H9 (cell line): ENCODE measurements at regions not wholly inside any gene's neighbourhood (a gene's known extent, or its start where the extent isn't known, plus 50 kb on each side); places are given as distances from the start of the nearest gene placed in this dataset.

Source experiments
- DNase-seq: peaks from one replicate; pipeline ENCODE4 v3.0.0-alpha.2; 2017
- H2AFZ ChIP-seq: one replicate; pipeline ENCODE4 v1.6.1; 2013; ENCODE audit warnings: mild to moderate bottlenecking, low read length, control low read depth, moderate library complexity
- H2AK5ac ChIP-seq: 2 replicates; pipeline ENCODE4 v1.6.1; 2013; ENCODE audit warnings: low read length, control low read depth, mixed read lengths; ENCODE audit not compliant: insufficient read length
- H2BK120ac ChIP-seq: one replicate; pipeline ENCODE4 v1.6.1; 2013; ENCODE audit warnings: low read depth, mild to moderate bottlenecking, low read length, control low read depth, inconsistent platforms; ENCODE audit not compliant: poor library complexity, severe bottlenecking
- H2BK12ac ChIP-seq: 2 replicates; pipeline ENCODE4 v1.6.1; 2013; ENCODE audit warnings: low read length, control low read depth, mixed read lengths, low read depth; ENCODE audit not compliant: insufficient read length
- H2BK15ac ChIP-seq: 2 replicates; pipeline ENCODE4 v1.6.1; 2013; ENCODE audit warnings: low read depth, low read length, control low read depth
- H2BK20ac ChIP-seq: one replicate; pipeline ENCODE4 v1.6.1; 2013; ENCODE audit warnings: low read depth, mild to moderate bottlenecking, low read length, control low read depth, inconsistent platforms; ENCODE audit not compliant: poor library complexity, severe bottlenecking
- H2BK5ac ChIP-seq: 2 replicates; pipeline ENCODE4 v1.6.1; 2013; ENCODE audit warnings: low read length, control low read depth, mixed read lengths; ENCODE audit not compliant: insufficient read length
- H3K14ac ChIP-seq: 2 replicates; pipeline ENCODE4 v1.6.1; 2013; ENCODE audit warnings: low read length, control low read depth; ENCODE audit not compliant: insufficient read depth
- H3K18ac ChIP-seq: 2 replicates; pipeline ENCODE4 v1.6.1; 2013; ENCODE audit warnings: low read depth, mild to moderate bottlenecking, mixed read lengths, low read length, control low read depth; ENCODE audit not compliant: insufficient read length
- H3K23ac ChIP-seq: 2 replicates; pipeline ENCODE4 v1.6.1; 2013; ENCODE audit warnings: low read length, control low read depth, mixed read lengths, low read depth; ENCODE audit not compliant: insufficient read length
- H3K23me2 ChIP-seq: 2 replicates; pipeline ENCODE4 v1.6.1; 2013; ENCODE audit warnings: low read depth, mild to moderate bottlenecking, mixed read lengths, low read length, control low read depth; ENCODE audit not compliant: insufficient read length, poor library complexity, severe bottlenecking
- H3K27ac ChIP-seq: 2 replicates; pipeline ENCODE4 v1.5.1; 2013; ENCODE audit warnings: low read length, control low read depth, mixed read lengths, low read depth; ENCODE audit not compliant: insufficient read length
- H3K27me3 ChIP-seq: 2 replicates; pipeline ENCODE4 v1.6.1; 2013; ENCODE audit warnings: low read length, control low read depth, inconsistent platforms; ENCODE audit not compliant: insufficient read depth
- H3K4ac ChIP-seq: 2 replicates; pipeline ENCODE4 v1.6.1; 2013; ENCODE audit warnings: low read depth, mild to moderate bottlenecking, control low read depth, inconsistent platforms, low read length, moderate library complexity
- H3K4me1 ChIP-seq: 2 replicates; pipeline ENCODE4 v1.6.1; 2013; ENCODE audit warnings: low read length, control low read depth, inconsistent platforms; ENCODE audit not compliant: insufficient read depth
- H3K4me2 ChIP-seq: 2 replicates; pipeline ENCODE4 v1.6.1; 2013; ENCODE audit warnings: low read length, control low read depth, mixed read lengths; ENCODE audit not compliant: insufficient read length, insufficient read depth
- H3K56ac ChIP-seq: 2 replicates; pipeline ENCODE4 v1.6.1; 2013; ENCODE audit warnings: low read depth, mild to moderate bottlenecking, mixed read lengths, low read length, control low read depth; ENCODE audit not compliant: insufficient read length
- H3K79me1 ChIP-seq: 2 replicates; pipeline ENCODE4 v1.6.1; 2013; ENCODE audit warnings: low read depth, mild to moderate bottlenecking, moderate library complexity, low read length, control low read depth, inconsistent platforms; ENCODE audit not compliant: insufficient read depth, poor library complexity, severe bottlenecking
- H3K79me2 ChIP-seq: 2 replicates; pipeline ENCODE4 v1.6.1; 2013; ENCODE audit warnings: low read length, control low read depth, inconsistent platforms; ENCODE audit not compliant: insufficient read depth
- H3K9ac ChIP-seq: 2 replicates; pipeline ENCODE4 v1.6.1; 2013; ENCODE audit warnings: low read length, control low read depth, mixed read lengths; ENCODE audit not compliant: insufficient read length; ENCODE audit errors: extremely low read depth
- H3K9me3 ChIP-seq: one replicate; pipeline ENCODE4 v1.6.1; 2013; ENCODE audit warnings: low read depth, low read length, inconsistent platforms; ENCODE audit not compliant: control insufficient read depth
- H3T11ph ChIP-seq: one replicate; pipeline ENCODE4 v1.6.1; 2013; ENCODE audit warnings: mild to moderate bottlenecking, low read length, control low read depth, inconsistent platforms
- H4K20me1 ChIP-seq: one replicate; pipeline ENCODE4 v1.6.1; 2013; ENCODE audit not compliant: control insufficient read depth, insufficient read length, insufficient read depth
- H4K5ac ChIP-seq: 2 replicates; pipeline ENCODE4 v1.6.1; 2013; ENCODE audit warnings: low read depth, mild to moderate bottlenecking, mixed read lengths, low read length, control low read depth; ENCODE audit not compliant: insufficient read length
- H4K8ac ChIP-seq: replicated peaks from 2 replicates; pipeline ENCODE4 v1.6.1; 2013; ENCODE audit warnings: low read length, control low read depth, mixed read lengths, low read depth; ENCODE audit not compliant: insufficient read length
- H4K91ac ChIP-seq: 2 replicates; pipeline ENCODE4 v1.6.1; 2013; ENCODE audit warnings: low read depth, mild to moderate bottlenecking, moderate library complexity, mixed read lengths, low read length, control low read depth; ENCODE audit not compliant: insufficient read length
- H3K27ac Mint-ChIP-seq, 3 experiments: 2 replicates in 2 of 3; 3 replicates in 1 of 3; pipeline ENCODE4 v1.8.0; 2020 to 2021; ENCODE audit warnings: mixed read lengths in 3 of 3, mild to moderate bottlenecking in 1 of 3, moderate library complexity in 1 of 3
- H3K27me3 Mint-ChIP-seq: 2 replicates; pipeline ENCODE4 v1.8.0; 2021; ENCODE audit warnings: low read depth, mild to moderate bottlenecking, moderate library complexity, mixed read lengths
- H3K36me3 Mint-ChIP-seq, 3 experiments: 2 replicates in 2 of 3; 3 replicates in 1 of 3; pipeline ENCODE4 v1.8.0; 2020 to 2021; ENCODE audit warnings: low read depth in 3 of 3, mixed read lengths in 3 of 3; ENCODE audit not compliant: insufficient read depth in 1 of 3
- H3K4me1 Mint-ChIP-seq, 2 experiments: 2 replicates each; pipeline ENCODE4 v1.8.0; 2020; ENCODE audit warnings: mixed read lengths in 2 of 2
- H3K4me3 Mint-ChIP-seq, 2 experiments: 2 replicates in 1 of 2; 3 replicates in 1 of 2; pipeline ENCODE4 v1.8.0; 2020 to 2021; ENCODE audit warnings: mild to moderate bottlenecking in 2 of 2, mixed read lengths in 2 of 2, moderate library complexity in 1 of 2
- H3K9me3 Mint-ChIP-seq, 2 experiments: 2 replicates in 1 of 2; 3 replicates in 1 of 2; pipeline ENCODE4 v1.8.0; 2020; ENCODE audit warnings: mild to moderate bottlenecking in 2 of 2, mixed read lengths in 2 of 2, moderate library complexity in 1 of 2
- TF ChIP-seq, protein P1 (sequence below): fragments of 200-600 bp; sonication (generic); conservative IDR thresholded peaks from 3 replicates; pipeline ENCODE4 v1.8.0; 2021; ENCODE audit warnings: antibody characterized with exemption, mild to moderate bottlenecking

DNA sequence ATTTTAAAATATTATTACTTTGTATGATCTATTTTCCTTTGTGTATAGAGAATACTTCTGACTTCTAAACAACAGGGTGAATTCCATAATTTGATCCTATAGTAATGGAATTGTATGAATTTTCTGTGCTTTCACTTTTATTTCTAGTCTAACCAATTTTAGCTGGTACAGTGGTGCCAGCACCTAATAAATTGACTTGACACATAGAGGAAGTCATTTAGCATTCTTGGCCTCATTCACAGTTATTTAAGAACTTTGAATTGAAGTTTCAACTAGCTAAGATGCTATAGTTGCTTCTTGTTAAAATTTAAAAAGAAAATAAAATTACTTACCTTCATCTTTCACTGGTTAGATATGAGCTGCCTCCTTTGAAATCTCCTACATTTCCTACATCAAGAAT is 220.4 kb downstream of the CPS1 start:
- Histone ChIP-seq H3K14ac (no peak overlapping the region), H2AK5ac (no peak overlapping the region), H2BK120ac (no peak overlapping the region), H3K27ac (no peak overlapping the region), H2BK5ac (no peak overlapping the region), H3K79me1 (no peaks in the 10 kb centered on the region), H2BK15ac (no peak overlapping the region), H4K5ac (no peak overlapping the region), H3T11ph (no peak overlapping the region), H2AFZ (no peak overlapping the region), H4K91ac (no peak overlapping the region), H3K23me2 (no peaks in the 10 kb centered on the region), H2BK20ac (no peak overlapping the region), H3K56ac (no peak overlapping the region), H4K20me1 (no peaks in the 10 kb centered on the region), H3K4me2 (no peak overlapping the region), H3K9me3 (no peaks in the 10 kb centered on the region), H3K79me2 (no peaks in the 10 kb centered on the region), H3K4me1 (no peaks in the 10 kb centered on the region), H3K23ac (no peak overlapping the region), H3K9ac (no peak overlapping the region), H3K27me3 (no peaks in the 10 kb centered on the region), H2BK12ac (no peak overlapping the region), H3K18ac (no peak overlapping the region), H3K4ac (no peak overlapping the region), H4K8ac (no peak overlapping the region)
- H3K27ac Mint-ChIP-seq: no peak overlapping the region
- TF ChIP-seq, protein P1, sequence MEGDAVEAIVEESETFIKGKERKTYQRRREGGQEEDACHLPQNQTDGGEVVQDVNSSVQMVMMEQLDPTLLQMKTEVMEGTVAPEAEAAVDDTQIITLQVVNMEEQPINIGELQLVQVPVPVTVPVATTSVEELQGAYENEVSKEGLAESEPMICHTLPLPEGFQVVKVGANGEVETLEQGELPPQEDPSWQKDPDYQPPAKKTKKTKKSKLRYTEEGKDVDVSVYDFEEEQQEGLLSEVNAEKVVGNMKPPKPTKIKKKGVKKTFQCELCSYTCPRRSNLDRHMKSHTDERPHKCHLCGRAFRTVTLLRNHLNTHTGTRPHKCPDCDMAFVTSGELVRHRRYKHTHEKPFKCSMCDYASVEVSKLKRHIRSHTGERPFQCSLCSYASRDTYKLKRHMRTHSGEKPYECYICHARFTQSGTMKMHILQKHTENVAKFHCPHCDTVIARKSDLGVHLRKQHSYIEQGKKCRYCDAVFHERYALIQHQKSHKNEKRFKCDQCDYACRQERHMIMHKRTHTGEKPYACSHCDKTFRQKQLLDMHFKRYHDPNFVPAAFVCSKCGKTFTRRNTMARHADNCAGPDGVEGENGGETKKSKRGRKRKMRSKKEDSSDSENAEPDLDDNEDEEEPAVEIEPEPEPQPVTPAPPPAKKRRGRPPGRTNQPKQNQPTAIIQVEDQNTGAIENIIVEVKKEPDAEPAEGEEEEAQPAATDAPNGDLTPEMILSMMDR: no peak
- DNase-seq: no peak
- H3K4me3 Mint-ChIP-seq: no peak overlapping the region
- H3K36me3 Mint-ChIP-seq: peaks cover 0 to 8% (median 0%) of the 10 kb centered on the region in 3 experiments; a peak in 1 of 7 replicates
- peaks cover 7% of the 10 kb centered on the region in 2 experiments; a peak in 4 of 5 replicates for H3K9me3 Mint-ChIP-seq
- H3K27me3 Mint-ChIP-seq: no peaks in the 10 kb centered on the region
- no peaks in the 10 kb centered on the region for H3K4me1 Mint-ChIP-seq
